ENCODE measurements at regions not wholly inside any gene's neighbourhood (a gene's known extent, or its start where the extent isn't known, plus 50 kb on each side); places are given as distances from the start of the nearest gene placed in this dataset.

- DNase-seq (ENCODE audit: low read depth) = no peak
- no peak for TF ChIP-seq CTCF (conservative IDR thresholded peaks at IDR 0.05; ENCODE audit: low read depth, low read length)
- no peak overlapping the region for H3K4me3 ChIP-seq (ENCODE audit: low read depth, low read length)
Measured at GRCh38 chr18:78303519-78304191, 676.0 kb upstream of the SALL3 start.

- no peak for TF ChIP-seq CTCF (conservative IDR thresholded peaks at IDR 0.05; ENCODE audit: low read depth, low read length)
- DNase-seq (ENCODE audit: low read depth) = no peak
- no peak overlapping the region for H3K4me3 ChIP-seq (ENCODE audit: low read depth, low read length)
Measured at GRCh38 chr18:78304192-78305164, 675.1 kb upstream of the SALL3 start.

GRCh38 chr18:78305789-78306188 is 673.8 kb upstream of the SALL3 start:
- DNase-seq (ENCODE audit: low read depth) = no peak
- no peak for TF ChIP-seq CTCF (conservative IDR thresholded peaks at IDR 0.05; ENCODE audit: low read depth, low read length)

GRCh38 chr18:78309307-78309706 is 670.3 kb upstream of the SALL3 start:
- no peak for TF ChIP-seq CTCF (conservative IDR thresholded peaks at IDR 0.05; ENCODE audit: low read depth, low read length)
- no peak overlapping the region for H3K4me3 ChIP-seq (ENCODE audit: low read depth, low read length)
- DNase-seq (ENCODE audit: low read depth) = no peak

More at GRCh38 chr18:78305789-78306188, 673.8 kb upstream of the SALL3 start:
- no peak overlapping the region for H3K4me3 ChIP-seq (ENCODE audit: low read depth, low read length)

- TF ChIP-seq CTCF (conservative IDR thresholded peaks at IDR 0.05; ENCODE audit: low read depth, low read length) = no peak
- H3K4me3 ChIP-seq (ENCODE audit: low read depth, low read length) = no peak overlapping the region
- DNase-seq (ENCODE audit: low read depth) = no peak
Measured at GRCh38 chr18:78309924-78310323, 669.7 kb upstream of the SALL3 start.

- no peak for DNase-seq (ENCODE audit: low read depth)
- TF ChIP-seq CTCF (conservative IDR thresholded peaks at IDR 0.05; ENCODE audit: low read depth, low read length) = no peak
- no peak overlapping the region for H3K4me3 ChIP-seq (ENCODE audit: low read depth, low read length)
Measured at GRCh38 chr18:78319264-78319663, 660.4 kb upstream of the SALL3 start.
